ENCODE measurements at regions not wholly inside any gene's neighbourhood (a gene's known extent, or its start where the extent isn't known, plus 50 kb on each side); places are given as distances from the start of the nearest gene placed in this dataset.
"Not testable (repeated sequence)": the region's sequence is repeated elsewhere in the genome, so short reads cannot be mapped to it uniquely, and the experiment has no call there.

GRCh38 chr7:82598958-82599357 lies 155.4 kb upstream of the CACNA2D1 start:
- TF ChIP-seq RCOR1 (IDR thresholded peaks at IDR 0.05; ENCODE audit: low read length): no peak
- peak; percentile 15; the same call in 1 of the 2 replicates for TF ChIP-seq FOSL2 (IDR thresholded peaks at IDR 0.05; ENCODE audit: borderline replicate concordance, low read depth)
- H2AFZ ChIP-seq (ENCODE audit: low read depth): no peak overlapping the region; the same call in 1 of the 2 replicates
- DNase-seq: no peak
- H3K27ac ChIP-seq (ENCODE audit: low read depth in 2 of 2, low read length in 1 of 2): 0 out of 4 replicates have a peak overlapping the region, but pooled peaks of 1 of the 2 experiments have one; percentile 2
- no peak overlapping the region for H3K9ac ChIP-seq
- H3K4me3 ChIP-seq (ENCODE audit: low read depth in 2 of 2, low read length in 1 of 2): no peak overlapping the region
- H3F3A ChIP-seq (replicated peaks; ENCODE audit: insufficient read depth): peaks cover 5% of the 10 kb centered on the region
- ChIA-PET CTCF (no interaction called here), POLR2A (no interaction called here)
- 7% methylated on average over 1 of the region's 1 CpG for WGBS (ENCODE audit: low lambda C conversion rate)
- no peaks in the 10 kb centered on the region for H3K27me3 ChIP-seq (ENCODE audit: insufficient read depth)
- H3K36me3 ChIP-seq (replicated peaks in 1 of 2; ENCODE audit: control insufficient read depth in 1 of 2, insufficient read depth in 2 of 2, low read length in 1 of 2): no peaks in the 10 kb centered on the region
- H3K9me3 ChIP-seq: no peaks in the 10 kb centered on the region
- H3K79me2 ChIP-seq (ENCODE audit: insufficient read depth): no peaks in the 10 kb centered on the region
- H4K20me1 ChIP-seq (ENCODE audit: insufficient read depth): no peaks in the 10 kb centered on the region
- H3K4me2 ChIP-seq: no peak overlapping the region
- H3K9me2 ChIP-seq: no peaks in the 10 kb centered on the region
- H3K4me1 ChIP-seq (ENCODE audit: control insufficient read depth in 1 of 2, insufficient read depth in 2 of 2, low read depth in 1 of 2, low read length in 1 of 2): peaks cover 0 to 5% of the 10 kb centered on the region in 2 experiments; a peak in 3 of 4 replicates

GRCh38 chr7:82595795-82596194 lies 152.2 kb upstream of the CACNA2D1 start:
- 91% methylated on average over 3 of the region's 3 CpGs for WGBS (ENCODE audit: low lambda C conversion rate)
- H3K4me2 ChIP-seq: not testable (repeated sequence)

GRCh38 chr7:82595176-82595575 lies 151.6 kb upstream of the CACNA2D1 start:
- POLR2A ChIA-PET: no interaction called here
- no peak overlapping the region for H2AFZ ChIP-seq (ENCODE audit: low read depth)
- H3K9me2 ChIP-seq: no peaks in the 10 kb centered on the region

More at GRCh38 chr7:82595795-82596194, 152.2 kb upstream of the CACNA2D1 start:
- H3K4me1 ChIP-seq (ENCODE audit: control insufficient read depth in 1 of 2, insufficient read depth in 2 of 2, low read depth in 1 of 2, low read length in 1 of 2); H3K4me3 ChIP-seq (ENCODE audit: low read depth in 2 of 2, low read length in 1 of 2); H3K27ac ChIP-seq (ENCODE audit: low read depth in 2 of 2, low read length in 1 of 2); POLR2A ChIA-PET; H3K27me3 ChIP-seq (ENCODE audit: insufficient read depth); DNase-seq; H3K36me3 ChIP-seq (replicated peaks in 1 of 2; ENCODE audit: control insufficient read depth in 1 of 2, insufficient read depth in 2 of 2, low read length in 1 of 2); H2AFZ ChIP-seq (ENCODE audit: low read depth); H3F3A ChIP-seq (replicated peaks; ENCODE audit: insufficient read depth); H3K9me3 ChIP-seq; H3K9me2 ChIP-seq; H3K9ac ChIP-seq; H4K20me1 ChIP-seq (ENCODE audit: insufficient read depth); H3K79me2 ChIP-seq (ENCODE audit: insufficient read depth): not testable (repeated sequence)
- CTCF ChIA-PET: interaction anchor here (0.5 to 2.9 kb wide), 2 partner anchors 10 to 518 kb away, joined by 3 to 18 read pairs; no protein-coding TSS in a partner anchor

More at GRCh38 chr7:82595176-82595575, 151.6 kb upstream of the CACNA2D1 start:
- H3K36me3 ChIP-seq (replicated peaks in 1 of 2; ENCODE audit: control insufficient read depth in 1 of 2, insufficient read depth in 2 of 2, low read length in 1 of 2): no peaks in the 10 kb centered on the region
- H3K27me3 ChIP-seq (ENCODE audit: insufficient read depth): no peaks in the 10 kb centered on the region
- H3K4me3 ChIP-seq (ENCODE audit: low read depth in 2 of 2, low read length in 1 of 2): no peak overlapping the region
- TF ChIP-seq EP300 (IDR thresholded peaks at IDR 0.05; ENCODE audit: borderline replicate concordance in 1 of 2, low read depth in 1 of 2, low read length in 1 of 2) (no peak), MEF2A (IDR thresholded peaks at IDR 0.05; ENCODE audit: borderline replicate concordance, low read depth) (no peak), REST (IDR thresholded peaks at IDR 0.05; ENCODE audit: low read depth, low read length) (no peak)
- TF ChIP-seq, protein P1, sequence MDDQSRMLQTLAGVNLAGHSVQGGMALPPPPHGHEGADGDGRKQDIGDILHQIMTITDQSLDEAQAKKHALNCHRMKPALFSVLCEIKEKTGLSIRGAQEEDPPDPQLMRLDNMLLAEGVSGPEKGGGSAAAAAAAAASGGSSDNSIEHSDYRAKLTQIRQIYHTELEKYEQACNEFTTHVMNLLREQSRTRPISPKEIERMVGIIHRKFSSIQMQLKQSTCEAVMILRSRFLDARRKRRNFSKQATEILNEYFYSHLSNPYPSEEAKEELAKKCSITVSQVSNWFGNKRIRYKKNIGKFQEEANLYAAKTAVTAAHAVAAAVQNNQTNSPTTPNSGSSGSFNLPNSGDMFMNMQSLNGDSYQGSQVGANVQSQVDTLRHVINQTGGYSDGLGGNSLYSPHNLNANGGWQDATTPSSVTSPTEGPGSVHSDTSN (IDR thresholded peaks at IDR 0.05): peak; percentile 28; the same call in 1 of the 2 replicates
- H3K9ac ChIP-seq: no peak overlapping the region
- DNase-seq: no peak
- H3F3A ChIP-seq (replicated peaks; ENCODE audit: insufficient read depth): no peaks in the 10 kb centered on the region
- H4K20me1 ChIP-seq (ENCODE audit: insufficient read depth): no peaks in the 10 kb centered on the region
- H3K4me2 ChIP-seq: no peak overlapping the region
- H3K9me3 ChIP-seq: no peaks in the 10 kb centered on the region
- H3K79me2 ChIP-seq (ENCODE audit: insufficient read depth): no peaks in the 10 kb centered on the region
- no peak overlapping the region for H3K27ac ChIP-seq (ENCODE audit: low read depth in 2 of 2, low read length in 1 of 2)
- peaks cover 0 to 6% of the 10 kb centered on the region in 2 experiments; a peak in 3 of 4 replicates for H3K4me1 ChIP-seq (ENCODE audit: control insufficient read depth in 1 of 2, insufficient read depth in 2 of 2, low read depth in 1 of 2, low read length in 1 of 2)
- CTCF ChIA-PET: interaction anchor here (2.9 kb wide), 1 partner anchor 10 kb away, joined by 18 read pairs; no protein-coding TSS in a partner anchor
